GM12878 (cell line): ENCODE measurements at regions not wholly inside any gene's neighbourhood (a gene's known extent, or its start where the extent isn't known, plus 50 kb on each side); places are given as distances from the start of the nearest gene placed in this dataset.

Experiments
- ATAC-seq: fragments of 200-7000 bp; cut with Tn5 transposase; 3 replicates; pipeline ENCODE4 v1.9.1; 2020; ENCODE audit warnings: mild to moderate bottlenecking, moderate library complexity
- BruUV-seq: library from RNA; stranded (reverse); fragments of 400-500 nt; replicated peaks from 2 replicates; lab custom pipeline; 2021; lab: Mats Ljungman, UMichigan
- CTCF ChIA-PET: fragments of 300-600 bp; sonication (Branson Sonifier 250); formaldehyde crosslinking; extraction: SDS; loops from one replicate; lab custom pipeline; 2021; ENCODE audit warnings: inconsistent platforms; lab: Yijun Ruan, JAX
- POLR2A ChIA-PET: fragments of 350-600 bp; formaldehyde crosslinking; extraction: SDS; loops from one replicate; lab custom pipeline; 2021; ENCODE audit warnings: inconsistent platforms; lab: Charles Lee
- RAD21 ChIA-PET: fragments of 300-600 bp; sonication (Branson Sonifier 250); formaldehyde crosslinking; loops from one replicate; lab custom pipeline; 2023; ENCODE audit warnings: antibody characterized with exemption; ENCODE audit not compliant: unreplicated experiment; lab: Charles Lee
- SMC1A ChIA-PET: fragments of 300-600 bp; sonication (Branson Sonifier 250); formaldehyde crosslinking; loops from one replicate; lab custom pipeline; 2023; ENCODE audit not compliant: unreplicated experiment, uncharacterized antibody; lab: Charles Lee
- DNase-seq: peaks from one replicate; pipeline ENCODE4 v3.0.0-alpha.2; 2011; ENCODE audit warnings: low read depth, low spot score
- FAIRE-seq: peaks from 3 replicates; lab custom pipeline; 2011; peaks lifted over from hg19 to GRCh38; lab: Jason Lieb, UNC
- H2AFZ ChIP-seq: 2 replicates; pipeline ENCODE4 v1.6.0; 2011; ENCODE audit warnings: low read depth, low read length, control low read depth; ENCODE audit not compliant: control insufficient read depth
- H3K27ac ChIP-seq: 2 replicates; pipeline ENCODE4 v1.5.1; 2011; ENCODE audit warnings: control low read depth; ENCODE audit not compliant: control insufficient read depth, insufficient read depth
- H3K27me3 ChIP-seq, 2 experiments: replicated peaks in 1 of 2; 2 replicates each; pipeline versions ENCODE4 v1.6.0 to v1.6.1; 2011; ENCODE audit warnings: low read length in 1 of 2; ENCODE audit not compliant: control insufficient read depth in 2 of 2, insufficient read depth in 2 of 2
- H3K36me3 ChIP-seq, 2 experiments: 2 replicates each; pipeline ENCODE4 v1.5.1; 2011; ENCODE audit warnings: low read length in 1 of 2; ENCODE audit not compliant: control insufficient read depth in 2 of 2, insufficient read depth in 2 of 2
- H3K4me1 ChIP-seq: 2 replicates; pipeline ENCODE4 v1.6.1; 2011; ENCODE audit warnings: mild to moderate bottlenecking, low read length, moderate library complexity, mixed read lengths; ENCODE audit not compliant: control insufficient read depth, insufficient read depth
- H3K4me2 ChIP-seq: 2 replicates; pipeline ENCODE4 v1.6.0; 2011; ENCODE audit warnings: control low read depth; ENCODE audit not compliant: control insufficient read depth, insufficient read depth
- H3K4me3 ChIP-seq: fragments of 200-600 bp; sonication (generic); 2 replicates; pipeline ENCODE4 v1.5.1; 2016
- H3K79me2 ChIP-seq: 2 replicates; pipeline ENCODE4 v1.6.0; 2011; ENCODE audit warnings: low read length; ENCODE audit not compliant: control insufficient read depth, insufficient read depth
- H3K9ac ChIP-seq: 2 replicates; pipeline ENCODE4 v1.8.0; 2011; ENCODE audit warnings: low read length, control low read depth, mixed read lengths; ENCODE audit not compliant: control insufficient read depth, insufficient read depth
- H3K9me3 ChIP-seq: replicated peaks from 3 replicates; pipeline ENCODE4 v1.5.1; 2011; ENCODE audit warnings: mild to moderate bottlenecking, low read length; ENCODE audit not compliant: control insufficient read depth, insufficient read depth
- H4K20me1 ChIP-seq: 2 replicates; pipeline ENCODE4 v1.6.0; 2011; ENCODE audit not compliant: control insufficient read depth, insufficient read depth
- CBX5 ChIP-seq: sonication (generic); IDR thresholded peaks from 2 replicates; pipeline ENCODE4 v1.6.1; 2016; ENCODE audit warnings: low read depth, moderate library complexity, mild to moderate bottlenecking, inconsistent platforms
- EGR1 ChIP-seq, 2 experiments: IDR thresholded peaks; 1 replicate in 1 of 2; 2 replicates in 1 of 2; pipeline ENCODE4 v1.6.1; 2011 to 2012; ENCODE audit warnings: low read depth in 2 of 2, low read length in 2 of 2, borderline replicate concordance in 1 of 2, mild to moderate bottlenecking in 1 of 2, moderate library complexity in 1 of 2
- ETV6 ChIP-seq, 2 experiments: fragments of 450-650 bp in 1 of 2; IDR thresholded peaks in 1 of 2; conservative IDR thresholded peaks in 1 of 2; 2 replicates each; pipeline ENCODE4 v1.6.1; 2014; ENCODE audit warnings: antibody characterized with exemption in 1 of 2, borderline replicate concordance in 1 of 2, low read depth in 1 of 2, mild to moderate bottlenecking in 1 of 2, moderate library complexity in 1 of 2
- IKZF1 ChIP-seq: fragments of 450-650 bp; conservative IDR thresholded peaks from 2 replicates; pipeline ENCODE4 v1.6.1; 2017; ENCODE audit warnings: antibody characterized with exemption, mild to moderate bottlenecking
- LARP7 ChIP-seq: fragments of 450-650 bp; IDR thresholded peaks from 2 replicates; pipeline ENCODE4 v1.6.1; 2017; ENCODE audit warnings: mild to moderate bottlenecking
- NFXL1 ChIP-seq: fragments of 450-650 bp; IDR thresholded peaks from 2 replicates; pipeline ENCODE4 v1.6.1; 2017; ENCODE audit warnings: antibody characterized with exemption, mild to moderate bottlenecking, borderline replicate concordance
- PKNOX1 ChIP-seq: fragments of 450-650 bp; IDR thresholded peaks from 2 replicates; pipeline ENCODE4 v1.6.1; 2016; ENCODE audit warnings: mild to moderate bottlenecking
- RELB ChIP-seq: fragments of 450-650 bp; IDR thresholded peaks from 2 replicates; pipeline ENCODE4 v1.6.1; 2017; ENCODE audit warnings: low read depth, mild to moderate bottlenecking, moderate library complexity
- TCF12 ChIP-seq: IDR thresholded peaks from 2 replicates; pipeline ENCODE4 v1.6.1; 2011; ENCODE audit warnings: low read depth, mild to moderate bottlenecking, low read length
- TCF7 ChIP-seq: IDR thresholded peaks from 2 replicates; pipeline ENCODE4 v1.6.1; 2014; ENCODE audit warnings: antibody characterized with exemption, borderline replicate concordance
- ZZZ3 ChIP-seq: IDR thresholded peaks from 2 replicates; pipeline ENCODE4 v1.6.1; 2011; ENCODE audit warnings: low read depth; ENCODE audit not compliant: control insufficient read depth, insufficient read length
- WGBS: methylation state at CpG from one replicate; pipeline ENCODE4 v1.1.6; 2016; ENCODE audit warnings: low lambda C conversion rate; ENCODE audit not compliant: insufficient replicate concordance, insufficient coverage; ENCODE audit errors: missing lambda C conversion rate; 5-methylcytosine and 5-hydroxymethylcytosine counted together
- in situ Hi-C: fragments of 300-500 bp; cut with MboI; formaldehyde crosslinking; loops from 9 replicates; pipeline ENCODE4 v1.14.3; 2018; ENCODE audit warnings: mixed read lengths
- intact Hi-C: fragments of 100-400 bp; cut with micrococcal nuclease; formaldehyde crosslinking; loops from one replicate; pipeline ENCODE4 v1.14.2; 2022; ENCODE audit not compliant: unreplicated experiment

DNA sequence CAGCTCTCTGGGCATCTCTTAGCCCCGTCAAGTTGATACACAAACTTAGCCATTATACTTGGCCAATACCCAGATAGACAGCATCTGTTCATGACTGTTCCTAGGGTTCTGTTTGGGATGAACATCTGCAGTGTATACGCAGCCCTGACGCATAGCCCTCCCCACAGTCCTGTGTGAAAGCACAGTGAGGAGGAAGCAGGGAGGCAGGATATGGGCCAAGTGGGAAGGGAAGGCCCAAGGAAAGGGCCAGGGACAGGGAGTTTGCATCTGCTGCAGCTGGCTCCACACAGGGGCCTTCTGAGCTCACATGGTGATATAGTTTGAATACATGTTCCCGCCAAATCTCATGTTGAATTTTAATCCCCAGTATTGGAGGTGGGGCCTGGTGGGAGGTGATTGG, 80.2 kb downstream of the CMPK2 start:
- intact Hi-C loops (no loop called here), in situ Hi-C loops (no loop called here)
- FAIRE-seq (no peak), ATAC-seq (no peak), DNase-seq (no peak)
- no peak overlapping the region for H3K27ac ChIP-seq
- ChIA-PET SMC1A (no interaction called here), CTCF (no interaction called here), POLR2A (no interaction called here), RAD21 (no interaction called here)
- no peak overlapping the region for H3K4me2 ChIP-seq
- H4K20me1 ChIP-seq, result no peaks in the 10 kb centered on the region
- H3K4me1 ChIP-seq, result peaks cover 4% of the 10 kb centered on the region
- H3K9me3 ChIP-seq, result no peaks in the 10 kb centered on the region
- no peaks in the 10 kb centered on the region for H3K79me2 ChIP-seq
- no peaks in the 10 kb centered on the region for H3K36me3 ChIP-seq
- TF ChIP-seq IKZF1 (no peak), RELB (no peak), LARP7 (no peak), EGR1 (IDR thresholded peaks at IDR 0.05; ENCODE audit: borderline replicate concordance in 1 of 2, low read depth in 2 of 2, low read length in 2 of 2) (no peak), ZZZ3 (no peak), TCF12 (no peak), NFXL1 (no peak), CBX5 (no peak), TCF7 (no peak), ETV6 (conservative IDR thresholded peaks at IDR 0.05 in 1 of 2, IDR thresholded peaks at IDR 0.05 in 1 of 2; ENCODE audit: borderline replicate concordance in 1 of 2, low read depth in 1 of 2) (no peak), PKNOX1 (no peak)
- no peaks in the 10 kb centered on the region for H3K27me3 ChIP-seq
- H3K4me3 ChIP-seq, result no peak overlapping the region
- H2AFZ ChIP-seq, result no peak overlapping the region
- no peak overlapping the region for H3K9ac ChIP-seq
- WGBS, result 77% methylated on average over 4 of the region's 4 CpGs
- no TSS peak for BruUV-seq
